Gastroesophageal sphincter (tissue), 3 donors: ENCODE measurements at regions not wholly inside any gene's neighbourhood (a gene's known extent, or its start where the extent isn't known, plus 50 kb on each side); places are given as distances from the start of the nearest gene placed in this dataset.
"Not testable (repeated sequence)": the region's sequence is repeated elsewhere in the genome, so short reads cannot be mapped to it uniquely, and the experiment has no call there.

Experiments
- CTCF ChIP-seq, 4 experiments: fragments of 200-600 bp in 2 of 4; fragments of 450-650 bp in 2 of 4; sonication (generic) in 1 of 4; IDR thresholded peaks; one replicate each; pipeline ENCODE4 v1.5.1; 2017 to 2019; ENCODE audit warnings: antibody characterized with exemption in 4 of 4, mild to moderate bottlenecking in 2 of 4, moderate library complexity in 2 of 4
- EP300 ChIP-seq: sonication (generic); formaldehyde crosslinking; IDR thresholded peaks from one replicate; pipeline ENCODE4 v1.6.1; 2017; ENCODE audit warnings: antibody characterized with exemption, mild to moderate bottlenecking
- POLR2AphosphoS5 ChIP-seq: sonication (generic); formaldehyde crosslinking; IDR thresholded peaks from one replicate; pipeline ENCODE4 v1.6.1; 2017; ENCODE audit warnings: antibody characterized with exemption

- TF ChIP-seq EP300; POLR2AphosphoS5; CTCF (IDR thresholded peaks at IDR 0.05): not testable (repeated sequence)
Measured at GRCh38 chr9:104316201-104317009, 187.7 kb upstream of the OR13F1 start.
